PC-3 (cell line): ENCODE measurements at regions not wholly inside any gene's neighbourhood (a gene's known extent, or its start where the extent isn't known, plus 50 kb on each side); places are given as distances from the start of the nearest gene placed in this dataset.

ENCODE experiments used
- EZH2 ChIP-seq: fragments of 300-600 bp; sonication (generic); IDR thresholded peaks from one replicate; pipeline ENCODE4 v1.6.1; 2017; ENCODE audit warnings: antibody characterized with exemption, mild to moderate bottlenecking, low read length; ENCODE audit not compliant: unreplicated experiment
- EZH2phosphoT487 ChIP-seq: fragments of 300-600 bp; sonication (generic); IDR thresholded peaks from 2 replicates; pipeline ENCODE4 v1.6.1; 2018; ENCODE audit warnings: mild to moderate bottlenecking, antibody characterized with exemption, low read length, borderline replicate concordance
- TF ChIP-seq, protein P1 (sequence below): fragments of 300-600 bp; sonication (generic); conservative IDR thresholded peaks from 2 replicates; pipeline ENCODE4 v1.5.1; 2017; ENCODE audit warnings: antibody characterized with exemption, low read depth, mild to moderate bottlenecking, low read length

DNA sequence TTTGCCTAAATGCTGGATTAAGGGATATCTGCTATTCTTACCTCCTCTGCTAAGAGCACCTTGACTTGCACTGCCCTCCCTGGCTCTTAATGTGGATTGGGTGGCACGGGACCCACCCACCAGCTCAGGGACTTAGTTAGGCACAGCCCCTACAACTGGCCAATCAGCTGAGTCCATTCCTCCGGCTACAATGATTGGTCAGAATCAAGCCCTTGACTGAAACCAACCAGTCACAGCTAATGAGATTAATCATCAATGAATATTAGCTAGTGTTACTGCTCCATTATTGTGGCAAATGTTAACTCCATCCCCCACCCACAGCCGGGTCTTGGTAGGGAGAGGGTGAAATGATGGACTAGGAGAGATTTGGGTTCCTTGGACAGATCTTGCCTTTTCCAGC, 328.0 kb downstream of the MN1 start:
- no peak for TF ChIP-seq EZH2
- TF ChIP-seq, protein P1, sequence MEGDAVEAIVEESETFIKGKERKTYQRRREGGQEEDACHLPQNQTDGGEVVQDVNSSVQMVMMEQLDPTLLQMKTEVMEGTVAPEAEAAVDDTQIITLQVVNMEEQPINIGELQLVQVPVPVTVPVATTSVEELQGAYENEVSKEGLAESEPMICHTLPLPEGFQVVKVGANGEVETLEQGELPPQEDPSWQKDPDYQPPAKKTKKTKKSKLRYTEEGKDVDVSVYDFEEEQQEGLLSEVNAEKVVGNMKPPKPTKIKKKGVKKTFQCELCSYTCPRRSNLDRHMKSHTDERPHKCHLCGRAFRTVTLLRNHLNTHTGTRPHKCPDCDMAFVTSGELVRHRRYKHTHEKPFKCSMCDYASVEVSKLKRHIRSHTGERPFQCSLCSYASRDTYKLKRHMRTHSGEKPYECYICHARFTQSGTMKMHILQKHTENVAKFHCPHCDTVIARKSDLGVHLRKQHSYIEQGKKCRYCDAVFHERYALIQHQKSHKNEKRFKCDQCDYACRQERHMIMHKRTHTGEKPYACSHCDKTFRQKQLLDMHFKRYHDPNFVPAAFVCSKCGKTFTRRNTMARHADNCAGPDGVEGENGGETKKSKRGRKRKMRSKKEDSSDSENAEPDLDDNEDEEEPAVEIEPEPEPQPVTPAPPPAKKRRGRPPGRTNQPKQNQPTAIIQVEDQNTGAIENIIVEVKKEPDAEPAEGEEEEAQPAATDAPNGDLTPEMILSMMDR = no peak
- no peak for TF ChIP-seq EZH2phosphoT487
